Kidney (tissue), 13 donors: ENCODE measurements at regions not wholly inside any gene's neighbourhood (a gene's known extent, or its start where the extent isn't known, plus 50 kb on each side); places are given as distances from the start of the nearest gene placed in this dataset.

Experiments used
- DNase-seq, 5 donors: peaks; one replicate each; pipeline ENCODE4 v3.0.0-alpha.2; 2013 to 2020
- FAIRE-seq: peaks from 2 replicates; lab custom pipeline; 2012; peaks lifted over from hg19 to GRCh38; lab: Jason Lieb, UNC
- H3K27ac ChIP-seq, 2 donors: one replicate each; pipeline ENCODE4 v1.7.0; 2013; ENCODE audit warnings: low read depth in 2 of 2, low read length in 2 of 2, inconsistent platforms in 1 of 2
- H3K27me3 ChIP-seq: one replicate; pipeline ENCODE4 v1.7.1; 2013; ENCODE audit warnings: low read length, inconsistent platforms; ENCODE audit not compliant: control insufficient read depth, insufficient read depth
- H3K36me3 ChIP-seq, 3 donors: one replicate each; pipeline versions ENCODE4 v1.7.0 to v1.7.1; 2013; ENCODE audit warnings: low read length in 3 of 3, control low read depth in 1 of 3, inconsistent platforms in 1 of 3; ENCODE audit not compliant: insufficient read depth in 3 of 3, control insufficient read depth in 2 of 3
- H3K4me1 ChIP-seq, 3 donors: one replicate each; pipeline versions ENCODE4 v1.7.0 to v1.7.1; 2013; ENCODE audit warnings: low read length in 3 of 3, inconsistent platforms in 1 of 3, low read depth in 1 of 3; ENCODE audit not compliant: control insufficient read depth in 2 of 3, insufficient read depth in 2 of 3
- H3K4me3 ChIP-seq, 3 donors: one replicate each; pipeline versions ENCODE4 v1.7.0 to v1.8.1; 2013; ENCODE audit warnings: low read length in 3 of 3, control low read depth in 1 of 3, inconsistent platforms in 1 of 3
- H3K9ac ChIP-seq, 3 donors: one replicate each; pipeline versions ENCODE4 v1.7.0 to v1.7.1; 2013; ENCODE audit warnings: low read length in 3 of 3, control low read depth in 1 of 3, inconsistent platforms in 1 of 3
- H3K9me3 ChIP-seq, 3 donors: one replicate each; pipeline versions ENCODE4 v1.7.0 to v1.7.1; 2013; ENCODE audit warnings: low read length in 3 of 3, control low read depth in 1 of 3, inconsistent platforms in 1 of 3; ENCODE audit not compliant: control insufficient read depth in 2 of 3, insufficient read depth in 1 of 3
- CTCF ChIP-seq: IDR thresholded peaks from 3 replicates; pipeline ENCODE4 v1.5.1; 2012; ENCODE audit warnings: mild to moderate bottlenecking, moderate library complexity, borderline replicate concordance; ENCODE audit not compliant: insufficient read depth; ENCODE audit errors: extremely low read depth
- intact Hi-C: fragments of 100-400 bp; cut with DNase I; formaldehyde crosslinking; loops from one replicate; pipeline ENCODE4 v1.11.1; 2022
- donor health status: control.
- donor health status: control.
- donor health status: control.
- donor health status: control.
- donor health status: control.
- donor health status: DM: yes; HTN: yes; CAD: no.
- donor health status: Normal renal cell carcinoma (clear cell type).

- Histone ChIP-seq H3K4me1 (no peaks in the 10 kb centered on the region), H3K9me3 (no peaks in the 10 kb centered on the region), H3K27me3 (no peaks in the 10 kb centered on the region), H3K4me3 (no peak overlapping the region), H3K27ac (no peak overlapping the region), H3K9ac (no peak overlapping the region), H3K36me3 (no peaks in the 10 kb centered on the region)
- FAIRE-seq (no peak), DNase-seq (no peak)
- intact Hi-C loops = no loop called here
- TF ChIP-seq CTCF = no peak
These were observed 201.9 kb upstream of the TRIB2 start for GRCh38 chr2:12514631-12515437.

DNA sequence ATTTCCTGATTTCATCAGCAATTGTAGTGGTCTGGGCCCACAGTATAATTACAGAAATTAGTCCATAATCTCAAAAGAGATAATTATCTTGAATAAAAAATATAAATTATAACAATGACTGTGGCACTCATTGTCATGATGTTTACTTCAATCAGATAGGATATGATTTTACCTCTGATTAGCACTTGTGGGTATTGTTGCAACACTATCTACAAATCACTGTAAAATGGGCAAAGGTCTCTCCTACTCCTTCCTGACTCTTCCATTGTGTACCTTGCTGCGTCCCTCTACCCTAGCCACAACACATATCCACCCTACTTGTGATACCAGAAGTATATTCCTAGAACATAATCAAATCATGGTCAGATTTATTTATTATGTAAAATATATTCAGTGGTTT lies 200.9 kb upstream of the TRIB2 start:
- Histone ChIP-seq H3K9me3 (no peaks in the 10 kb centered on the region), H3K9ac (no peak overlapping the region), H3K27ac (no peak overlapping the region), H3K36me3 (no peaks in the 10 kb centered on the region), H3K4me3 (no peak overlapping the region), H3K27me3 (no peaks in the 10 kb centered on the region), H3K4me1 (no peaks in the 10 kb centered on the region)
- intact Hi-C loops = no loop called here
- FAIRE-seq (no peak), DNase-seq (no peak)
- no peak for TF ChIP-seq CTCF

DNA sequence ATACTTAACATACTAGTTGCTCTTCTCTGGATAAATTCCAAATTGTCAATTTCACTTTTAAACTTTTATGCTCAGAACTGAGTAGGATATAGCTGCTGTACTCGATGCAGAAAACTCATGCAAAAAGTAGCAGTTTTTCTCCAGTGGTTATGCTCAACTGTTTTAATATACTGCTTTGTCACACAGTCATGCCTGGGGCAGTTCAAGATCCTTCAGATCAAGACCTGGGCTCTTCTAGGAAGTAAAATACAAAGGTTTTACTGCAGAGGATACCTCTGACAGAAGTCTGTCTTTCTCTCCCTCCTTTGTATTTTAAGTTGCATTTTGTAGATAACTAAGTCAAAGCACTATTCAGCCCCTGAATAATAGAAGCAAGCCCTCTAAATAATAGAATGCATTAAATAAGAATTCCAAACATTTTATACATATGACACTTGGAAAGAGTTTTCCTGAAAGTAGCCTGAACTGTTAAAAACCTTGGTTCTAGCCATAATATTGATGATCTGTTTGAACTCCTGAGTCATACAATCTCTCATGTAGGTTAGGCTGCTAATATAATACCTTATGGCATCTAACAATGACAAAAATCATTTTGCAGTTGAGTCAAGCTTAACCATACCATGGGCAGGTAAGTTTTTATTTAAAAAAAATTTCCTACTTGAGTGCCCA lies 183.3 kb upstream of the TRIB2 start:
- no peak for TF ChIP-seq CTCF
- Histone ChIP-seq H3K9ac (no peak overlapping the region), H3K27ac (no peak overlapping the region), H3K27me3 (no peaks in the 10 kb centered on the region), H3K36me3 (no peaks in the 10 kb centered on the region), H3K4me3 (no peak overlapping the region), H3K4me1 (peaks cover 0 to 3% (median 0%) of the 10 kb centered on the region in 3 donors), H3K9me3 (no peaks in the 10 kb centered on the region)
- intact Hi-C loops = no loop called here
- DNase-seq = no peak
- no peak for FAIRE-seq
